ENCODE measurements at regions not wholly inside any gene's neighbourhood (a gene's known extent, or its start where the extent isn't known, plus 50 kb on each side); places are given as distances from the start of the nearest gene placed in this dataset.
A peak's percentile ranks its signal among the peaks of the same experiment; 100 is the strongest.
"Not testable (repeated sequence)": the region's sequence is repeated elsewhere in the genome, so short reads cannot be mapped to it uniquely, and the experiment has no call there.

- DNase-seq (ENCODE audit: low read depth in 2 of 2) = no peak
These were observed 310.3 kb downstream of the SIPA1L2 start for GRCh38 chr1:232319518-232320210.

- DNase-seq (ENCODE audit: low read depth in 2 of 2) = no peak
These were observed 310.9 kb downstream of the SIPA1L2 start for GRCh38 chr1:232319072-232319471.

- DNase-seq (ENCODE audit: low read depth in 2 of 2) = no peak
These were observed 311.8 kb downstream of the SIPA1L2 start for GRCh38 chr1:232318143-232318542.

GRCh38 chr1:232317350-232317749, 312.6 kb downstream of the SIPA1L2 start:
- DNase-seq (ENCODE audit: low read depth in 2 of 2) = no peak

GRCh38 chr1:232316864-232317263, 313.1 kb downstream of the SIPA1L2 start:
- DNase-seq (ENCODE audit: low read depth in 2 of 2) = no peak

- DNase-seq (ENCODE audit: low read depth in 2 of 2) = not testable (repeated sequence)
These were observed 316.1 kb downstream of the SIPA1L2 start for GRCh38 chr1:232313876-232314275.

- DNase-seq (ENCODE audit: low read depth in 2 of 2) = no peak
These were observed 319.4 kb downstream of the SIPA1L2 start for GRCh38 chr1:232310541-232310940.

- DNase-seq (ENCODE audit: low read depth in 2 of 2) = peak in 1 of 2 donors; percentile 67
These were observed 321.3 kb downstream of the SIPA1L2 start for GRCh38 chr1:232308616-232309015.

- peak; percentile 10 to 35 for DNase-seq (ENCODE audit: low read depth in 2 of 2)
These were observed 322.5 kb downstream of the SIPA1L2 start for GRCh38 chr1:232307296-232308017.

GRCh38 chr1:232306269-232306961, 323.5 kb downstream of the SIPA1L2 start:
- DNase-seq (ENCODE audit: low read depth in 2 of 2) = peak; percentile 61 to 93

- no peak for DNase-seq (ENCODE audit: low read depth in 2 of 2)
These were observed 324.9 kb downstream of the SIPA1L2 start for GRCh38 chr1:232305050-232305449.

GRCh38 chr1:232303222-232303620, 326.7 kb downstream of the SIPA1L2 start:
- DNase-seq (ENCODE audit: low read depth in 2 of 2) = no peak

- DNase-seq (ENCODE audit: low read depth in 2 of 2) = no peak
These were observed 327.3 kb downstream of the SIPA1L2 start for GRCh38 chr1:232302376-232303221.

- no peak for DNase-seq (ENCODE audit: low read depth in 2 of 2)
These were observed 328.7 kb downstream of the SIPA1L2 start for GRCh38 chr1:232301246-232301645.

- no peak for DNase-seq (ENCODE audit: low read depth in 2 of 2)
These were observed 329.5 kb downstream of the SIPA1L2 start for GRCh38 chr1:232300466-232300865.

- no peak for DNase-seq (ENCODE audit: low read depth in 2 of 2)
These were observed 333.5 kb downstream of the SIPA1L2 start for GRCh38 chr1:232296461-232296860.

GRCh38 chr1:232293361-232293760, 336.6 kb downstream of the SIPA1L2 start:
- DNase-seq (ENCODE audit: low read depth in 2 of 2) = no peak

GRCh38 chr1:232292818-232293217, 337.1 kb downstream of the SIPA1L2 start:
- no peak for DNase-seq (ENCODE audit: low read depth in 2 of 2)

- DNase-seq (ENCODE audit: low read depth in 2 of 2) = no peak
These were observed 337.7 kb downstream of the SIPA1L2 start for GRCh38 chr1:232292239-232292638.

- DNase-seq (ENCODE audit: low read depth in 2 of 2) = peak in 1 of 2 donors; percentile 45
These were observed 338.3 kb downstream of the SIPA1L2 start for GRCh38 chr1:232291681-232292080.

GRCh38 chr1:232291261-232291660, 338.7 kb downstream of the SIPA1L2 start:
- no peak for DNase-seq (ENCODE audit: low read depth in 2 of 2)

GRCh38 chr1:232290570-232290969, 339.4 kb downstream of the SIPA1L2 start:
- DNase-seq (ENCODE audit: low read depth in 2 of 2) = no peak
